PC-9 (cell line): ENCODE measurements at regions not wholly inside any gene's neighbourhood (a gene's known extent, or its start where the extent isn't known, plus 50 kb on each side); places are given as distances from the start of the nearest gene placed in this dataset.

ENCODE experiments used
- BruUV-seq: library from RNA; stranded (reverse); fragments of 400-500 nt; replicated peaks from 2 replicates; lab custom pipeline; 2021; lab: Mats Ljungman, UMichigan
- CTCF ChIA-PET: fragments of 300-600 bp; sonication (Branson Sonifier 250); formaldehyde crosslinking; loops from one replicate; lab custom pipeline; 2022; ENCODE audit warnings: antibody characterized with exemption; lab: Charles Lee
- POLR2A ChIA-PET: fragments of 300-600 bp; sonication (Branson Sonifier 250); formaldehyde crosslinking; loops from one replicate; lab custom pipeline; 2022; ENCODE audit warnings: antibody characterized with exemption; ENCODE audit not compliant: unreplicated experiment; lab: Charles Lee
- DNase-seq, 2 experiments: peaks; one replicate each; pipeline versions ENCODE4 v3.0.0 to v3.0.0-alpha.2; 2015 to 2022; ENCODE audit warnings: mixed read lengths in 1 of 2
- H2AFZ ChIP-seq: fragments of 200-600 bp; sonication (generic); 2 replicates; pipeline ENCODE4 v1.8.1; 2017; ENCODE audit warnings: antibody characterized with exemption
- H3F3A ChIP-seq: fragments of 200-600 bp; sonication (generic); 2 replicates; pipeline ENCODE4 v1.8.1; 2017; ENCODE audit warnings: antibody characterized with exemption, mild to moderate bottlenecking, low read depth; ENCODE audit not compliant: insufficient read depth
- H3K27ac ChIP-seq: fragments of 200-600 bp; sonication (generic); 2 replicates; pipeline ENCODE4 v1.6.1; 2016; ENCODE audit warnings: mixed run types
- H3K27me3 ChIP-seq: fragments of 200-600 bp; sonication (generic); 2 replicates; pipeline ENCODE4 v1.6.1; 2016; ENCODE audit warnings: low read depth, mixed run types; ENCODE audit not compliant: insufficient read depth
- H3K36me3 ChIP-seq: fragments of 200-600 bp; sonication (generic); 2 replicates; pipeline ENCODE4 v1.6.1; 2016; ENCODE audit warnings: low read depth, mixed run types
- H3K4me1 ChIP-seq: fragments of 200-600 bp; sonication (generic); replicated peaks from 2 replicates; pipeline ENCODE4 v1.6.1; 2016; ENCODE audit warnings: mixed run types; ENCODE audit not compliant: insufficient read depth
- H3K4me2 ChIP-seq: fragments of 200-600 bp; sonication (generic); 2 replicates; pipeline ENCODE4 v1.6.1; 2017; ENCODE audit warnings: mixed run types
- H3K4me3 ChIP-seq: fragments of 200-600 bp; sonication (generic); 2 replicates; pipeline ENCODE4 v1.6.1; 2016; ENCODE audit warnings: mixed run types
- H3K79me2 ChIP-seq: fragments of 200-600 bp; sonication (generic); 2 replicates; pipeline ENCODE4 v1.6.1; 2017; ENCODE audit warnings: low read depth, mixed run types
- H3K9me2 ChIP-seq: fragments of 200-600 bp; sonication (generic); 2 replicates; pipeline ENCODE4 v1.8.1; 2017; ENCODE audit warnings: mild to moderate bottlenecking; ENCODE audit not compliant: insufficient read depth
- H3K9me3 ChIP-seq: fragments of 200-600 bp; sonication (generic); 2 replicates; pipeline ENCODE4 v1.8.1; 2016; ENCODE audit warnings: low read depth; ENCODE audit not compliant: insufficient read depth
- H4K20me1 ChIP-seq: fragments of 200-600 bp; sonication (generic); 2 replicates; pipeline ENCODE4 v1.8.1; 2017; ENCODE audit not compliant: insufficient read depth
- EZH2 ChIP-seq: fragments of 200-600 bp; sonication (generic); IDR thresholded peaks from 2 replicates; pipeline ENCODE4 v1.8.0; 2017; ENCODE audit warnings: antibody characterized with exemption, low read depth
- intact Hi-C: fragments of 100-400 bp; cut with micrococcal nuclease; formaldehyde crosslinking; loops from one replicate; pipeline ENCODE4 v1.10.0; 2022; ENCODE audit not compliant: unreplicated experiment
- TF ChIP-seq, protein P1 (sequence below): fragments of 200-600 bp; sonication (generic); conservative IDR thresholded peaks from 2 replicates; pipeline ENCODE4 v1.6.1; 2017; ENCODE audit warnings: mixed run types, antibody characterized with exemption, mild to moderate bottlenecking, moderate library complexity

GRCh38 chr6:14036911-14037310 lies 80.7 kb upstream of the CD83 start:
- Histone ChIP-seq H3K9me3 (peaks cover 4% of the 10 kb centered on the region; the same call in 1 of the 2 replicates), H3K4me1 (no peaks in the 10 kb centered on the region), H4K20me1 (no peaks in the 10 kb centered on the region), H3K27ac (no peak overlapping the region), H3K36me3 (no peaks in the 10 kb centered on the region), H2AFZ (no peak overlapping the region), H3K79me2 (no peaks in the 10 kb centered on the region), H3K9me2 (no peaks in the 10 kb centered on the region), H3F3A (no peaks in the 10 kb centered on the region), H3K27me3 (no peaks in the 10 kb centered on the region), H3K4me2 (no peak overlapping the region), H3K4me3 (no peak overlapping the region)
- no peak for DNase-seq
- TF ChIP-seq, protein P1, sequence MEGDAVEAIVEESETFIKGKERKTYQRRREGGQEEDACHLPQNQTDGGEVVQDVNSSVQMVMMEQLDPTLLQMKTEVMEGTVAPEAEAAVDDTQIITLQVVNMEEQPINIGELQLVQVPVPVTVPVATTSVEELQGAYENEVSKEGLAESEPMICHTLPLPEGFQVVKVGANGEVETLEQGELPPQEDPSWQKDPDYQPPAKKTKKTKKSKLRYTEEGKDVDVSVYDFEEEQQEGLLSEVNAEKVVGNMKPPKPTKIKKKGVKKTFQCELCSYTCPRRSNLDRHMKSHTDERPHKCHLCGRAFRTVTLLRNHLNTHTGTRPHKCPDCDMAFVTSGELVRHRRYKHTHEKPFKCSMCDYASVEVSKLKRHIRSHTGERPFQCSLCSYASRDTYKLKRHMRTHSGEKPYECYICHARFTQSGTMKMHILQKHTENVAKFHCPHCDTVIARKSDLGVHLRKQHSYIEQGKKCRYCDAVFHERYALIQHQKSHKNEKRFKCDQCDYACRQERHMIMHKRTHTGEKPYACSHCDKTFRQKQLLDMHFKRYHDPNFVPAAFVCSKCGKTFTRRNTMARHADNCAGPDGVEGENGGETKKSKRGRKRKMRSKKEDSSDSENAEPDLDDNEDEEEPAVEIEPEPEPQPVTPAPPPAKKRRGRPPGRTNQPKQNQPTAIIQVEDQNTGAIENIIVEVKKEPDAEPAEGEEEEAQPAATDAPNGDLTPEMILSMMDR, result no peak
- no peak for TF ChIP-seq EZH2
- intact Hi-C loops, result no loop called here
- BruUV-seq, result no TSS peak
- ChIA-PET POLR2A (no interaction called here), CTCF (interaction anchor here (0.6 to 1.3 kb wide), 4 partner anchors 10 to 136 kb away, joined by 3 to 10 read pairs (median 6); no protein-coding TSS in a partner anchor)

DNA sequence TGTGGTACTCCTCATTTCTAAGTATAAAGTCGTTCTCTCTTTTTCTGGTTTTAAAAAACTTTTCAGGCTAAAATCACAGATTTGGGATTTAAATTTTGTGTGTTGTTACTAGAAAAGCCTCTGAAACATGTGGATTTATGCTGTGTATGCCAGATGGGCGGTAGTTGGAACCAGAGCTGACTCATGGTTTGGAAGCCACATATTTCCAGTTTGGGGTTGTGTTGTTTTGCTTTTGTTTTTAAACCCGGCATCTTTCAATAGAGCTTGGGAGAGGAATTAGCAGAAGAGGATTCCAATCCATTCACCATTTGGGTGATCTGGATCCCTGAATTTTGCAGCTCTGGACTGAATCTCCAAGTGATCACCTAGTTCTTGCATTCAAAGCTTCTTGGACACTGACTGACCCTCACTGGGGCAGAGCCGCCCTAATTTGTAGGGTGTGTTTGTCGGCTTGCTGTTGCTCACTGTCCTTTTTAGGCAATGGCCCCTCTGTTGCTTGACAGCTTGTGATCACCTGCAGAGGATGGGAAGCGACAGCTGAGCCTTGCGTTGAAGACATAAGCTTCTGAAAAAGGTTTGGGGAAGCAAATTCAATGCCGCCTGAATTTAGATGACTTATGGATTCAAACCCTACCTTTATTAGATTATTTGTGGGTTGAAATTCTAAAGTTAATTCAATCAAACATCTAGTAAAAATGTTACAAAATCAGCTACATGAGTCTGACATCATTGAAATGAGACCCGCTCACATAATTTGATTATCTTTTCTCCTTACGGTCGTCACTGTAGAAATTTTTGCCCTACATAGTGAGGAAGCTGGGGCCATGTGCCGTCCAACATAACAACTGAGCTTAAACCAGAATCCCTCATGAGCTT lies 79.9 kb upstream of the CD83 start:
- POLR2A ChIA-PET, result interaction anchor here (0.6 kb wide), 1 partner anchor 182 kb away, joined by 3 read pairs; no protein-coding TSS in a partner anchor

More for the DNA sequence above, 79.9 kb upstream of the CD83 start:
- BruUV-seq, result no TSS peak
- Histone ChIP-seq H3K4me2 (no peak overlapping the region), H3K79me2 (no peaks in the 10 kb centered on the region), H3K4me3 (no peak overlapping the region), H4K20me1 (no peaks in the 10 kb centered on the region), H2AFZ (no peak overlapping the region), H3K9me3 (peaks cover 4% of the 10 kb centered on the region; the same call in 1 of the 2 replicates), H3F3A (no peaks in the 10 kb centered on the region), H3K9me2 (no peaks in the 10 kb centered on the region), H3K27me3 (no peaks in the 10 kb centered on the region), H3K4me1 (no peaks in the 10 kb centered on the region), H3K27ac (no peak overlapping the region), H3K36me3 (no peaks in the 10 kb centered on the region)
- CTCF ChIA-PET, result interaction anchor here (0.6 to 1.3 kb wide), 4 partner anchors 9 to 136 kb away, joined by 3 to 10 read pairs (median 5); no protein-coding TSS in a partner anchor
- intact Hi-C loops, result no loop called here
- no peak for TF ChIP-seq EZH2
- TF ChIP-seq, protein P1, result no peak
- DNase-seq, result no peak
